Head of caudate nucleus (tissue), 42 donors: ENCODE measurements at regions not wholly inside any gene's neighbourhood (a gene's known extent, or its start where the extent isn't known, plus 50 kb on each side); places are given as distances from the start of the nearest gene placed in this dataset.

Experiments
- DNase-seq, 42 donors: peaks; one replicate each; pipeline versions ENCODE4 v3.0.0 to v3.0.0-alpha.2; 2020 to 2021; ENCODE audit warnings: mixed read lengths in 7 of 42
- intact Hi-C: fragments of 100-400 bp; cut with DNase I; formaldehyde crosslinking; loops from one replicate; pipeline ENCODE4 v1.15.0; 2022

GRCh38 chr5:114265432-114266060 lies 96.3 kb upstream of the KCNN2 start:
- no peak for DNase-seq
- intact Hi-C loops, result no loop called here

- no peak for DNase-seq
- intact Hi-C loops, result no loop called here
Observed at GRCh38 chr5:114266374-114266773, 95.5 kb upstream of the KCNN2 start.

- intact Hi-C loops, result no loop called here
- DNase-seq, result no peak
Observed at GRCh38 chr5:114296191-114296590, 65.7 kb upstream of the KCNN2 start.

GRCh38 chr5:114297915-114298314 lies 64.0 kb upstream of the KCNN2 start:
- no peak for DNase-seq
- intact Hi-C loops, result no loop called here

GRCh38 chr5:114305402-114306207 lies 56.3 kb upstream of the KCNN2 start:
- intact Hi-C loops, result no loop called here
- DNase-seq, result peak in 1 of 42 donors; percentile 5

GRCh38 chr5:114308017-114308416 lies 53.9 kb upstream of the KCNN2 start:
- DNase-seq, result no peak
- intact Hi-C loops, result no loop called here

- no peak for DNase-seq
- intact Hi-C loops, result no loop called here
Observed at GRCh38 chr5:114308508-114308907, 53.4 kb upstream of the KCNN2 start.

- intact Hi-C loops, result no loop called here
- no peak for DNase-seq
Observed at GRCh38 chr5:114310666-114311065, 51.2 kb upstream of the KCNN2 start.

GRCh38 chr5:114311281-114311680 lies 50.6 kb upstream of the KCNN2 start:
- intact Hi-C loops, result no loop called here
- no peak for DNase-seq

GRCh38 chr5:114311968-114312367 lies 49.9 kb upstream of the KCNN2 start:
- intact Hi-C loops, result no loop called here
- peak in 8 of 42 donors; percentile 4 to 42 (median 10) for DNase-seq
